ENCODE measurements at regions not wholly inside any gene's neighbourhood (a gene's known extent, or its start where the extent isn't known, plus 50 kb on each side); places are given as distances from the start of the nearest gene placed in this dataset.
"Not testable (repeated sequence)": the region's sequence is repeated elsewhere in the genome, so short reads cannot be mapped to it uniquely, and the experiment has no call there.

DNA sequence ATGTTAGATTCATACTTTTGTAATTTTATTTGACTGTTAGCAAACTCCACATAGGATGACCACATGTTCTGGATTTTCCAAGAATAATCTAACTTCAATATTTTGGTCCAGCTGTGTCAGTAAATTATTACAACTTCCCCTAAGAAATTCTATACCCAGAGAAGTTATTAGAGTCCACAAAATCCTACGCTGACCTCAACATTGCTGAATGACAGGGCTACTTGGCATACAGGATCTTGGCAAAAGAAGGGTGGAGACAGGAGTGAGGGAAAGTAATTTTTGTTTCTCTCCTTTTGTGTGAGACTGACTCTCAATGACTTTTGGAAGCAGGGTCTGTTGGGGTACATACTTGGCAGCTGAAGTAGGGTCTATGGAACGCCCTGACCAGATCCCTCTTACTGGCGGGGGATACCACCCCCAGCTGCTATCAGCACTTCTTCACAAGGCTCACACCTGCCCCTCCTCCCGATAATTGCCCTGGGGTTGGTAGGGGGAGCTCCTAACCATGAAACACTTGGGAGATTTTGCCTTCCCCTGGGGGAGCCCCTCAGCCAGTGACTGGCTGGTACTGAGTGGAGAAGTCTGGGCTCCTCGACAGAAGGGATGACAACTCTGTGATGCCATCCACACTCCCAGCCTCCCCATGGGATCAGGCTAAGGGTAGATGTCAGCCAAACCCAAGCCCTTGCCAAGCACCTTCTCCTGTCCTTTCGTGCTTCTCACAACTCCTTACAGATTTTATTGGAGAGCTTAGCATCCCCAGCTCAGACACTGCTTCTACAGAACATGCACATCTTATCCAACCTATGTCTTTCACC lies 110.6 kb upstream of the FHL2 start:
- no peak for DNase-seq (ENCODE audit: low read depth in 2 of 3, low spot score in 2 of 3)

DNA sequence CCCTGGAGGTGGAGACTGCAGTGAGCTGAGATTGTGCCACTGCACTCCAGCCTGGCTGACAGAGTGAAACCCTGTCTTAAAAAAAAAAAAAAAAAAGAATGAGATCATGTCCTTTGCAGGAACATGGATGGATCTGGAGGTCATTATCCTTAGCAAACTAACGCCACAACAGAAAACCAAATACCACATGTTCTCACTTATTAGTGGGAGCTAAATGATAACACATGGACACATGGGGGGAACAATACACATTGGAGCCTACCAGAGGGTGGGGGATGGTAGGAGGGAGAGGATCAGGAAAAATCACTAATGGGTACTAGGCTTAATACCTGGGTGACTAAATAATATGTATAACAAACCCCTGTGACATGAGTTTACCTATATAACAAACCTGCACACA lies 108.0 kb upstream of the FHL2 start:
- not testable (repeated sequence) for DNase-seq (ENCODE audit: low read depth in 2 of 3, low spot score in 2 of 3)

DNA sequence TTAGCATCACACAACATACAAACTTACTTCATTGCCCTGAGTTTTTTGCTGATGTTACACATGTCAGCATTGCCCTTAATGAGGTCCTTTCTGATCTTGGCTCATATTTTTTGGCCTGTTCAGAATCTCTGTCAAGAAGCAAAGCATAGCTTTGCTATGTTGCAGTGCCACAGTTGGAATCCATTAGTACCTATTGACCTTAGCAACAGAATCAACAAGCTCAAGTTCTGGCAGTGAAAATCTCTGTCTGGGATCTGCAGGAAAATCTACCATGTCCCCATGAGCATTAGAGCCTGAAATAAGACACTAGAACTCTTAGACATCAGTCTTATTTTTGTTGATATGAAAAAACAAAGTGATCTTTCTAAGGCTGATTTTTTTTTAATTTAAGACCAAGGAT lies 105.6 kb upstream of the FHL2 start:
- DNase-seq (ENCODE audit: low read depth in 2 of 3, low spot score in 2 of 3) = no peak

DNA sequence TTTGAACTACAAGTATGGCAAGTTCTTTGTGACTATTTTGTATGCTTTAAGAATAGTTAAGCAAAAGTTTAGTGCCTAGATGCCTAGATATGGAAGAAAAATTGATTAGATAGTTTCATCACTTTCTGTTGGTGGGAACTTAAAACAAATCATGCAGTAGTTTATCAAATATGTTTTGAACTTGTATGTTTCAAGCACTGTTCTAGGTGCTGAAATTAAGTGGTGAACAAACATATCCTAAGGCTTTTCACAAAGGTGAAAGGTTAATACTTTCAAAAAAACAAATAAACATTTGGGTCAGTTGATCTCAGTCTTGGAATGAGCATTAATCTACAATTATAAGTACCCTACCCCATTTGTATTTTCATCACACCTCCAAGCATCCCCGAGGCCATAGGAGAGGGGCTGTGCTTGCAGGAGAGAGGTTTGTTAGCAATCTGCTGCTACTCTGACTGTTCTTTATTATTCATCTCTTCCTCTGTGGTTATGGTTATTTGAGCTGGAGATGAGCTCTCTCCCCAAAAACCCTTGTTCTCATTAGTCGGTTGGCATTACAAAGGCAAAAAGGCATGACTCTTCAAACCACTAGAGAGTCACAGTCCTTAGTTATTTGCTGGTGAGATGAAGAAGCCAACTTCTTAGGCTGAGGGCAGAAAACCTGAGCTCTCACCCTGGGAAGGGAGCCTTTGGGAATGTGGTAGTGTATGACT lies 103.9 kb upstream of the FHL2 start:
- no peak for DNase-seq (ENCODE audit: low read depth in 2 of 3, low spot score in 2 of 3)

DNA sequence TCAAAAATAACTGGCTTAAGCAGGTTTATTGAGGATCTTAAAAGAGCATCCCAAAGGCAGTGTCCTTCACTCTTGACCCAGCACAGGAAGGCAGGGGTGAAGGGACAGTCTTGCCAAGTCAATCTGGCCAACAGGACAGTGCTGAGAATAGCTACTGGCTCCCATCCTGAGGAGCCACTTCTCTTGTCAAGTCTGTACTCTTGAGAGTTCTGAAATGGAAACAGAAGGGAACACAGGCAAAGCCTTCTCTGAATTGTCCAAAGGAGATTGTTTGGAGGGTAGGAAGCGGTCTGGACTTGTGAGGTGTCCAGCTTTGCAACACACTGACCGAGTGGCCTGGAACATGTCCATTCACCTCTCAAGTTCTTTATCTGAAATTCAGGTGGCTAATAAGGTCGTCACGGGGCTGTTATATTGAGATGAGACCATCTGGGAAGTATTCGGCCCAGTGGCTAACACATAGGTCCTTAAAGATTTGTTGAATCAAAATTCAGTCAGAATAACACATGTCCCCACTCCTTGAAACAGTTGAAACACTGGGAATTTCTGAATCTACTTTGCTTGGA lies 99.5 kb upstream of the FHL2 start:
- DNase-seq (ENCODE audit: low read depth in 2 of 3, low spot score in 2 of 3) = no peak

DNA sequence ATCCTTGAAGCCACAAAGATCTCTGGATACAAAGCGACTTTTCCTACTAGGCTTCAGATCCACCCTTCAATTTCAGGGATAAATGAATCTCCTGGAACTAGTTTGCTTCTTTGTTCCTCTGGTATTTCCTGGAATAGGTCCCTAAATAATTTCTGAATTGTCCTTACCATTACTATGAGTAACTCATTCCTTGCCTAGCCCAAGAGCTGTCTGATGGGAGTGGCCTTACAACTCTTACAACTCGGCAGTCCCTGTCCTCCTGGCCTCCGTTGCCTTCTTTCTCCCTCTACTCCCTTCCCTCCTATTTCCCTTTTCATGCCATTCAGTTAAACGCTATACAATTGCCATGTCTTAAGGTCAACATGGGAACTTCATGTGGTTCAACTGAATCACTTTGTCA lies 98.2 kb upstream of the FHL2 start:
- DNase-seq (ENCODE audit: low read depth in 2 of 3, low spot score in 2 of 3) = no peak

DNA sequence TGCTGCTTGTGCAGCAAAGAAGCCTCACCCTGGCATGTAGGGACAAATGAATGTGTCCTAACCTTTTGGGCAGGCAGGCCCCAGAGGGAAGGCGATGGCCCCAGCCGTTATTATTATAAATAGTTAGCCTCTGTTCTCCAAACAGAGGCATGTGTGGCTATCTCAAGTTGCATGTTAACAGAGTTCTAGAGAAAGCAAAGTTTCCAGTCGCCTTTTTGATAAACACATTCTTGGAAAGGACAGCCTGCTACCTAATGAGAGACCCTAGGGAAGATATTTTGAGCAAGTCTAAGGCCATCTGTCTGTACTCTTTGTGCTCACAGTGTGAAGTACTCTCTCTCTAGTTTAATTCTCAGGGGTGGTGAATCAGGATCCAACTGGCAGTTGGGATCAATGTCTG lies 97.4 kb upstream of the FHL2 start:
- DNase-seq (ENCODE audit: low read depth in 2 of 3, low spot score in 2 of 3) = no peak

DNA sequence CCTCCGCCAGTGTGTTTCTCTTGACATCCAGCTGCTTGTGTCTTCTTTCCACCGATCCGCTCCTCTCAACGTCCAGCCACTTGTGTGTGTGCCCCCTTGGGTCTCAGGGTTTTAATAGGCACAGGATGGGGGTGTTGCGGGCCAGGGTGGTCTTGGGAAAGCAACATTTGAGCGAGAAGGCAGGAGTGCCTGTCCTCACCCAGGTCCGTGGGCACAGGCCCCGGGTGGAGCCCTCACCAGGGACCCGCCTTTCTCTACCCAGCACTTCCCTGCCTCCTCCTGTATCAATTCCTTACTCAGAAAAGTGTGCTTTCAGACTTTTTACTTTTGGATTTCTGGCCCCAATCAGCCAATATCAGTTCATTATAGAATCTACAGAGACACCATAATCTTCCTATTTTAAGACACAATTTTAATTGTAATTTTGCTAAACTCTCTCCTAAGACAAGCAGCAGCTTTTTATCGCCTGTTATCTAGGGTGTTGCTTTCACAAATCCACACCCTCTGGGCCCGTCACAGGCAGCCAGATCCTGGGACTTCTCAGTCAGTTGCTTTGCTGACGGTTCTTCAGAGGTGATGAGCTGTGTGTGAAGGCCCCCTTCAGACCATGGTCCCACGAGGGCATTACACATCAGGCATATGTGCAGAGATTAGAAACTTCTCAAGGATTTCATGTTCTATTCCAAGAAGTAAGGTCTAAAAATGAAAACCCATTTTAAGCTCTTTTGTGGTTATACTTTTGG lies 96.0 kb upstream of the FHL2 start:
- no peak for DNase-seq (ENCODE audit: low read depth in 2 of 3, low spot score in 2 of 3)

DNA sequence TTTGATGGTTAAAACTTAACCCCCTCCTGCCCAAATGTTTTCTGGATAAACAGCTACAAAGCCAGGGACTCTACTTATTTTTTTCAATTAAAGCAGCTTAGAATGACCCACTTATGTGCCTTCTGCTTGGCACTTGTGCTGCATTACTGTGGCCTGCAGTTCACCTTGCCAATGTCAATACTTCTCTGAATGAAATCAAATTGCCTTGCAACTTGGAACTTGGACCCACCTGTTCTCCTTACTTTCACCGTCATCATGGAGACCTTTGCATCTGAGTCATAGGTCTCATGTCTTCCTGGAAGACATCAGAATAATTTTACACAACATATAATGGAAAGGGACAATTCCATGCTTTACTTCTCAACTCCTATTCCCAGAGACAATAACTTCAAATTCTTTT lies 92.1 kb upstream of the FHL2 start:
- no peak for DNase-seq (ENCODE audit: low read depth in 2 of 3, low spot score in 2 of 3)

DNA sequence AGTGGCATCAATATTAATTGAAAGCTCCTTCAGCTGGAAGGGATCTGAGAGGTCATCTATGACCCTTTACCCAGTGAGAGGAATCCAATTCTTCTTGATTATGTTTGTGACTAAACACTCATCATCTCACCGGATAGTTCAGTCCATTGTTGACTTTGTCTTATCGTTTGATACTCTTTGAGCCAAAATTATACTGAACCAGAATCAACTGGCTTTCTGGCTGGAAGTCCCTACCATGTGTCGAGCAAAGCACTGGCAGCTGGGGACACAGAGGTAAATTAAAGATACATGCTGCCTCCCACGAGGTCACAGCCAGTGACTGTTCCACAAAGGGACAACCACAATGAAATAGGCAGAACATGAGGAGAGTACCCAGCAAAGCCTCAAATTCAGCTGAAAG lies 91.4 kb upstream of the FHL2 start:
- DNase-seq (ENCODE audit: low read depth in 2 of 3, low spot score in 2 of 3) = no peak

DNA sequence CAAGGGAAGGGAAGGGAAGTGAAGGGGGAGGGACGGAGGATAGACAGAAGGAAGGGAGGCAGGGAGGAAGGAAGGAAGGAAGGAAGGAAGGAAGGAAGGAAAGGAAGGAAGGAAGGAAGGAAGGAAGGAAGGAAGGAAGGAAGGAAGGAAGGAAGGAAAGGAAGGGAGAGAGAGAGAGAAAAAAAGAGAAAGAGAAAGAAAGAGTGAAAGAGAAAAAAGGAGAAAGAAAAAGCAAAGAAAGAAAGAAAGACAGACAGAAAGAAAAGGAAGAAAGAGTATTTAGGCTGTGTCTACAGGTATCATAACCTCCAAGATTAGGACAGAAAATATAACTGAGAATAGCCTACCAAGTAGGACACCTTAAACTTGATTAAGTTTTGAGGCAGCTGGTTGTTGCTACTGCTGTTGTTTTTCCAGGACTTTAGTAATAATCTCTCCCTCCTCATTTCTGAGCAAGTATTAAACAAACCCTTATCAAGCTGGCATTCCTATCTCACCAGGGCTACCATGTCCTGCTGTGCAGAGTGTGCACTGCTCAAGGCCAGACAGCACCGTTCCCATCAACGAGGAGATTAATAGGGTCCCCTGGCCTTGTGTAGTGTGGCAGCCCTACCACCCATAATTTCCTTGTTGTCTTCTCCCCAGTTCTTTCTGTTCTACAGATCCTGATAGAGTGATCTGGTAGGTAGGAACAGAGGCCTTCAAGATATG lies 90.5 kb upstream of the FHL2 start:
- DNase-seq (ENCODE audit: low read depth in 2 of 3, low spot score in 2 of 3) = no peak

DNA sequence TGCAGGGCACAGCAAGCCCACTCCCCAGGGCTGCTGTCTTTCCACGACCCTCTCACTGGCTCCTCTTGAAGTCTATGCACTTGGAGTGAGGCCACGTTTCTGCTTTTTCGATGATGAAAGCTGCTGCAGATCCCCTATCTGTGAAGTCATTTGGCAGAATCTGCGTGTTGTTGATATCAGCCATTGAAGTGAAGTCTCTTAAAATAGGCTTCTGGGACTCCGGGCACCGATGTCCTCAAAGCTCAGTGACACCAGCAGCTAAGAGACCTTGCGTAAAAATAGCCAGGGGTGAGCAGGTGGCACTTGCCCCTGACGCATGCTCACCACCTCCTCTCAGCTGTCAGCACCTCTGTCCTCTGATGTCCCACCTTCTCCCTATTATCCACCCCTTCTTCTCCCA lies 89.4 kb upstream of the FHL2 start:
- DNase-seq (ENCODE audit: low read depth in 2 of 3, low spot score in 2 of 3) = no peak

DNA sequence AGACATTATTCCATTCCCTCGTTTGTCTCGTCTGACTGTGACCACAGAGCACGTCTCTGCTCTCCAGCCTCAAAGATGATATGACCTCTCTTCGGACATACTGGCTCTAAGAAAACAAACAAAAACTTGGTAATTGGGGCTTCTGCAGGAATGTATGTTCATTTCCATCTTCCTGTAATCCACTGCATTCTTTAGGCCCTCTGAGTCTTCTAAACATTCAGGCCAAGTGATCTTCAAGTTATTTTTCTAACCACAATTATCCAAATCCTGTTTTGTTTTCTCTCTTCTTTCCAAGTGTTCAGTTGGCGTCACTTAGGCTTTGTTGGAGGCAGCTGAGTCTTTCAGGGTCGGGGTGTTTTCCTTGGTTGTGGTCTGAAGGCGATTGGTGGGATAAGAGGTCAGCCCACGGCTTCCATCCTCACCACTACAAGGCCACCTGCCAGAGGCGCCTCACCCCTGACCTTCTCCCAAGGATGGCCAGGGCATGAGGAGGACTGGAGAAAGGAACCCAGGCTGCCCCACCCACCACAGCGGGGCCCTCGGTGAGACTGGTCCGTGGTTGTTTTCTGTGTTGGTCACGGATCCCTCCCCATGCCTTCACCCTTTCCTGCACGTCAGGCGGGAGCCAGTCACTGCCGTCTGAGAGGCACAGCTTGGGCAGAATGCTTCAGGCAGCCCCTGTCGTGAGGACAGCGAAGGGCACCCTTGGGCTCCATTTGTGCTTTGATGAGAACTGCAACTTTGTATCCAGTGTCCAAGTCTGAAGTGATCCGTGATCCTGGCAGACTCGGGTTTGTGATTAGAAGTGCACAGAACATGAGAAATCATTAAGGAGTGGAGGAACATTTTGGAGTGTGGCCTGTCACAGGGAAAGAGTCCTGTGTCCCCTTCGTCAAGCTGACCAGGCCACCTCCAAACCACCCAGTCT lies 88.6 kb upstream of the FHL2 start:
- no peak for DNase-seq (ENCODE audit: low read depth in 2 of 3, low spot score in 2 of 3)

DNA sequence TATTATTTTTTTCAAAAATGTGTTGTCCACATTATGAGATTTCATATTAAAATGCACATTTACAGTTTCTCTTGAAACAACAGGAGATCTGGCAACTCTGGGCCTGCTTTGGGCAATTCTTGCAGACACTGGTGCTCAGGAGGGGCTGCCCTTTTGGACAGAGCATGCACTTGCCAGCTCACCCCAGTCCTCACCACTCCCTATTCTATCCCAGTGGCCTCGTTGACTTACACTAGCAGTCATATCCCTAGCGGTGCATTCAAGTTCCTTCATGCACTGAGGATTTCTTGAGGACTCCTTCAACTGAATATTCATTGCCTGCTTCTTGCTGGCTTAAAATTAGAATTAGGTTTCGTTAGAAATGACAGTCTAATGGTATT lies 87.9 kb upstream of the FHL2 start:
- DNase-seq (ENCODE audit: low read depth in 2 of 3, low spot score in 2 of 3) = no peak

DNA sequence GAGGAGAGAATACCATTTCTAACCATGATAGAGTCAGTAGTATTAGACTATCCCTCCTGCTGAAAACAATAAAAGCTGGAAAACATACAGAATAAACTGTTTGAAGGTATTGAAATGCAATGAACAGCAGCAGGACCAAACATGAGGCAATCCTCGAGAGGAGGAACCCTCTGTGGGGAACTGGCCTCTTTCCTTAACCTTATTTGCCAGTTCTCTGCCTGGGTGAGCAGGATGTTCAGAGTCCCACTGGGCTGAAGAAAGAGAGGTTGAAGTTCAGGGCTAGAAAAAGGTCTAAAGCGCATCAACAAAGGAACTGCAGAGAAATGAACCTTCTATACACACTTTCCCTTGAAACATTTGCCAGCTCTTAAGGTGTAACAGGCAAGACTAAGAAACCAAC lies 79.8 kb upstream of the FHL2 start:
- DNase-seq (ENCODE audit: low read depth in 2 of 3, low spot score in 2 of 3) = no peak

DNA sequence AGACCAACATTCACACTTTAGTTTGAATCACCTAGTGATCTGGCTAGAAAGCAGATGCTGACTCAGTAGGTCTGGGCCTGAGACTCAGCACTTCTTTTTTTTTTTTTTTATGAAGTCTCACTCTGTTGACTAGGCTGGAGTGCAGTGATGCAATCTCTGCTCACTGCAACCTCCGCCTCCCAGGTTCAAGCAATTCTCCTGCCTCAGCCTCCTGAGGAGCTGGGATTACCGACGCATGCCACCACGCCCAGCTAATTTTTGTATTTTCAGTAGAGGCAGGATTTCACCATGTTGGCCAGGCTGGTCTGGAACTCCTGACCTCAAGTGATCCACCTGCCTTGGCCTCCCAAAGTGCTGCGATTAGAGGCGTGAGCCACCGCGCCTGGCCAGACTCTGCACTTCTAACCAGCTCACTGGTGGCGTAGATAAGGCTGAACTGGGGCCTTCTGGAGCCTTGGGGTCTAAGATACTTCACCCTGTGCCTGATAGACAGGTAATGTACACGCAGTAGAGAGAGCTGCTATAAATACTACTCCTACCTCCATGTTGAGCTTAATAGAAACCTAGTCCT lies 78.3 kb upstream of the FHL2 start:
- not testable (repeated sequence) for DNase-seq (ENCODE audit: low read depth in 2 of 3, low spot score in 2 of 3)

DNA sequence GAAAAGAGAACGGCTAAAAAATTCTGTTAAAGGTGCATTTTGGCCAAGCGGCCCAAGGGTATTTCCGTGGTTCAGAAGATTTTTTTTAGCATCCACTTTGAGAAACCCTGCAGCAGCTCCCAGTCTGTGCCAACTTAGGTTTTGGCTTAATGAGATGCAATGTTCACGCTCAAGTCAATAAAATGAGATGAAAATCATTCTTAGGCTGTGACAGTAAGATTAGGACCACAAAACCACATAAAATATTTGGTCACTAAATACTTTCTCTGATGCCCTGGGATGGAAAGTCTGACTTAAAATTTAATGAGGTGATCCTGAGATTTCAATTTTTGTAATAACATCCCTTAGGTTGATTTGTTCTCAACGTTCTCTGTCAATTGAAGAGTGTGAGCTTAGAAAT lies 74.2 kb upstream of the FHL2 start:
- DNase-seq (ENCODE audit: low read depth in 2 of 3, low spot score in 2 of 3) = peak in 1 of 3 donors; percentile 50

DNA sequence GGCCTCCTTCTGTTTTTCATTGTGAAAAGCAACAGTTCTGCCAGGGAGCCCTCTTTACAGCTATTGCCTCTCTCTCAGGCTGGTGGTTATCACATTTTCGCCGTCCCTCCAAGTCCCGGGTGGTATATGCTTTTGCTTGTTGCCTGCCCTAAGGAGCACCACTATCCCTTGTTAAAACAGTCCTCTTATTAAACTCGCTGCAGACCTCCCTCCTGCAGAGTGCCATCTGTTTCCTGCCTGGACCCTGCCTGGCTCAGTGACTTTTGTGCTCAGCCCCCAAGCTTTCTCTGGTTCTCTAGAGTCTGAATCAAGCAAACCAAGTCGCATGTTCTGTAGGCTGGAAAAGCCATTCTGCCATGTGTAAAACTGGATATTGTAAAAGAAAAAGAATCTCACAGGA lies 72.1 kb upstream of the FHL2 start:
- DNase-seq (ENCODE audit: low read depth in 2 of 3, low spot score in 2 of 3) = peak in 2 of 3 donors; percentile 32 to 84

DNA sequence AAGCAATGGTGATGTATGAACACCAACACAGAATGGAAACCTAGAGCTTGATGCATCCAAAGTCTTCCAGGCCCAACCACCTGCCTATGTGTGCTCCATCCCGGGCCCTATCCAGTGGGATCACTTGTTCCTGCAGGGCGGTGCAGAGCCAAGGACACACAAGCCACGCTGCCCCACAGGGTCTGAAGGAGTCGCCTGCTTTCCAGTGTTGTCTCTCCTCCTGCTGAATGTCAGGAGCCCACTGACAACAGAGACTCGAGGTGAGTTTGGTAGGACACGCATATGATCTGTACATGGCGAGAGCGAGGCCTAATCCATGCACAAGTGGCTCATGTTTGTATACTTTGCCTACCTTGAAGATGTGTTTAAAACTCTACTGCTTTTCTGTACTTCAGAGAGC lies 70.9 kb upstream of the FHL2 start:
- DNase-seq (ENCODE audit: low read depth in 2 of 3, low spot score in 2 of 3) = no peak
